ENCODE measurements at regions not wholly inside any gene's neighbourhood (a gene's known extent, or its start where the extent isn't known, plus 50 kb on each side); places are given as distances from the start of the nearest gene placed in this dataset.

GRCh38 chr7:11914645-11915044, 82.6 kb upstream of the THSD7A start:
- Histone ChIP-seq H3K4me1 (no peaks in the 10 kb centered on the region), H3K4me3 (no peak overlapping the region), H3K9me3 (peaks cover 0 to 3% of the 10 kb centered on the region in 2 donors), H3K36me3 (no peaks in the 10 kb centered on the region), H3K27me3 (no peaks in the 10 kb centered on the region), H3K27ac (no peak overlapping the region)
- TF ChIP-seq CTCF (IDR thresholded peaks at IDR 0.05) = no peak
- intact Hi-C loops (cut with DNase I) = no loop called here
- DNase-seq (no peak), ATAC-seq (no peak)

- no peak for DNase-seq
- TF ChIP-seq CTCF (IDR thresholded peaks at IDR 0.05) = no peak
- intact Hi-C loops (cut with DNase I) = no loop called here
- H3K9me3 ChIP-seq = no peaks in the 10 kb centered on the region
- no peak for ATAC-seq
- no peaks in the 10 kb centered on the region for H3K27me3 ChIP-seq
- H3K36me3 ChIP-seq = no peaks in the 10 kb centered on the region
- no peak overlapping the region for H3K27ac ChIP-seq
- H3K4me3 ChIP-seq = no peak overlapping the region
- no peaks in the 10 kb centered on the region for H3K4me1 ChIP-seq
Observed at GRCh38 chr7:11923376-11923930, 91.5 kb upstream of the THSD7A start.

- Histone ChIP-seq H3K27ac (no peak overlapping the region), H3K27me3 (no peaks in the 10 kb centered on the region), H3K4me1 (no peaks in the 10 kb centered on the region), H3K36me3 (no peaks in the 10 kb centered on the region), H3K4me3 (no peak overlapping the region), H3K9me3 (no peaks in the 10 kb centered on the region)
- no peak for DNase-seq
- no peak for TF ChIP-seq CTCF (IDR thresholded peaks at IDR 0.05)
- intact Hi-C loops (cut with DNase I) = no loop called here
- ATAC-seq = no peak
Observed at GRCh38 chr7:11931307-11931706, 99.3 kb upstream of the THSD7A start.

GRCh38 chr7:11934796-11935195, 102.8 kb upstream of the THSD7A start:
- DNase-seq (no peak), ATAC-seq (no peak)
- TF ChIP-seq CTCF (IDR thresholded peaks at IDR 0.05) = no peak
- peaks cover 0 to 3% of the 10 kb centered on the region in 2 donors for H3K9me3 ChIP-seq
- no peak overlapping the region for H3K27ac ChIP-seq
- no peaks in the 10 kb centered on the region for H3K4me1 ChIP-seq
- H3K27me3 ChIP-seq = no peaks in the 10 kb centered on the region
- H3K4me3 ChIP-seq = no peak overlapping the region
- H3K36me3 ChIP-seq = no peaks in the 10 kb centered on the region
- intact Hi-C loops (cut with DNase I) = no loop called here

- H3K36me3 ChIP-seq = no peaks in the 10 kb centered on the region
- DNase-seq (no peak), ATAC-seq (no peak)
- peaks cover 0 to 3% of the 10 kb centered on the region in 2 donors for H3K9me3 ChIP-seq
- no peaks in the 10 kb centered on the region for H3K4me1 ChIP-seq
- TF ChIP-seq CTCF (IDR thresholded peaks at IDR 0.05) = no peak
- H3K27ac ChIP-seq = no peak overlapping the region
- H3K4me3 ChIP-seq = no peak overlapping the region
- H3K27me3 ChIP-seq = no peaks in the 10 kb centered on the region
- intact Hi-C loops (cut with DNase I) = no loop called here
Observed at GRCh38 chr7:11935905-11936304, 103.9 kb upstream of the THSD7A start.

Measured in left lung (tissue), 4 donors.